NCI-H146 treated with DMSO at 0.1 percent for 48 hours (cell line): ENCODE measurements at regions not wholly inside any gene's neighbourhood (a gene's known extent, or its start where the extent isn't known, plus 50 kb on each side); places are given as distances from the start of the nearest gene placed in this dataset.

Experiments
- DNase-seq: peaks from one replicate; lab custom pipeline; 2025; ENCODE audit not compliant: unreplicated experiment; lab: John Stamatoyannopoulos, UW

DNA sequence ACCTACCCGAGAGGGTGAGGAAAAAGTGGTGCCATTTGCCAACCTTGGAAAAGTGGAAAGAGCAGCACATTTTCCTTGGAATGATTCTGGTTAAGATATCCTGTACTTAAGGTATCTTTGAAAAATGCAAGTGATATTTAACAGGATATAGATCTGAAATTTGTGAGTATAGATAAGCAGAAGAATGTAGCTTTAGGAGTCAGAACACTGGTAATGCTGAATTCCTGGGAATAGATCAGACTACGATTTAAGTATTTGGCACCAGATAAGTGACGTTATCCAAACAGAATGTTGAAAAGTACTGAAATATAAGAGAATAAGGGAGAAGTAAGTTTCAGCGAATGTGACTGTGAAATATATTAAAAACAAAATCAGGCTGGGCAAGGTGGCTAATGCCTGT is 210.1 kb downstream of the PCDH7 start:
- DNase-seq: no peak

DNA sequence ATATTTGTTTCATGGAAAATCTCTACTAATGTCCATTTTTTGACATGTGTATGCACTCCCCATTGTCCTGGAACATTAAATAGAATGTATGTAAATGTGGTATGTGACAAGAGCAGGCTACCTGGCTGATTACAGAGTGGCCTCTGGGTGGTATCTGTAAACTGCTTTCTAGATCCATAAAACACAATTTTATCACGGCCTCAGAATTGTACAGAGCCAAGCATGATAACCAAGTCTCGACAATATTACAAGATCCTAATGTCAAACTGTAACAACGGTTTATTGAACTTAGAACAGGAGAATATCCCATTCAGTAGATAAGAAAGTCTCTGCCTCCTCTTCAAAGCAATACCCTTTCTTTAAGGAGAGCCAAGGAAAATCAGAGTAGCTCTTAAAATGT is 212.4 kb downstream of the PCDH7 start:
- DNase-seq: no peak

DNA sequence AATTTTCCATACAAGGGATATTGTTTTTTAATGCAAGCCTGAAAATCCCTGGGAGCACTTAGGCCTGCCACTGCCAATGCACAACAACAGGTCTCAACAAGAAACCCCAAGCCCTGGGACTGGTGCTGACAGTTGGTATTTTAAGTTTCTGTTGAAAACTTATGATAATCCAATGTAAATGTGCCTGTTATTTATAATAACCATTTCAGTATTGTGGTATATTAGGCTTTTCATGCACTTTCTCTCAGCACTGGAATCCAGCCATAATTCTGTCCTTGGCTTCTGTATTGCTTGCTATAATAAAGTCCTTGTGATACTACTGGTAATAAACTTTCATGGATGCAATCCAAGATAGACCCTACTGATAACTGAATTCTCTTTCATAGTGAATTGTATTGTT is 218.9 kb downstream of the PCDH7 start:
- DNase-seq: no peak

DNA sequence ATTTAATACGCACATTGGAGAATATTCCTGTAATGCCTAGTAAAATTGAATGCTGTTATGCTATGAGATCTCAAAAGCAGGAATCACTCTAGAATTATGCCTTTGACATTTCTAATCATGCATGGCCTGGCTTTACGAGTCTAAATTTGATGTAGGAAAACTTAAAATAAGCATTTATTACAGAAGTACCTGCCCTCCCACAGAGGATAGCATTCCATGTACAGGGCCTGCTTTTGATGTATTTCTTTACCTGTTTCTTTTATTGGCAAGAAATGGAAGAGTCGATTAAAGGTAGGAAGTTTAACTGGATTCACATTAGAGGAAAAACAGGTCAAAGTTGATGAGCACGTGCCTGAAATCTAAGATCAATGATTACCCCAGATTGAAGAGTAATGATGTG is 219.5 kb downstream of the PCDH7 start:
- no peak for DNase-seq

DNA sequence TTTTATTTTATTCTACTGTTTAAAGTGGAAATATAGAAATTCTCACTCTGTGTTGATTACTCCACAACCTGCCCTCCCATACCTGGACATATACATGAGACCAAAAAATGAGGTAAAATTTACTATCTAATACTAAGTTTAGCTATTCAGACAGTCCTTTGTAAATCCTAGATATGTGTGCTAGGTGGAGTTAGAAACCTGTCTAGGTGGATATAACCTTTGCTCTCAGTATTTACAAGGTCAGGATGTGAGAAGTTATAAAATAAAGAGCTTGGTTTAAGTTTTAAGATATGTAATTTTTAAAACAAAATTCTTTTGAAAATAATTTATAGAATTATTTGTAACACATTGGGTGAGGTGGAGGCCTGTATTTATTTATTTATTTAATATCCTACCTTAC is 221.5 kb downstream of the PCDH7 start:
- DNase-seq: no peak

DNA sequence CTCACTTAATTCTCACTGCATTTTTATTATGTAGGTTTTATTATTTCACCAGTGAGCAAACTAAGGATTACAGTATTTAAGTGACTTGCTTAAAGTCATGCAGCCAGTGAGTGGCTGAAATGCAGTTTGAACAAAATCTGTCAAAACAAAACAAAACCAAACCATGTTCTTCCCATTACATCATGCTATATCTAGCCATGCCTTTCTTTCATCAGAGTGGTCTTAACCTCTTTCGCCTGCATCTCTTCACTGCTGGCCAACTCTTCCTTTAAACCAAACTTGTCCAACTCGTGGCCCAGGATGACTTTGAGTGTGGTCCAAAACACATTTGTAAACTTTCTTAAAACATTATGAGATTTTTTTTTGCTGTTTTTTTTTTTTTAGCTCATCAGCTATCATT is 223.2 kb downstream of the PCDH7 start:
- DNase-seq: no peak

DNA sequence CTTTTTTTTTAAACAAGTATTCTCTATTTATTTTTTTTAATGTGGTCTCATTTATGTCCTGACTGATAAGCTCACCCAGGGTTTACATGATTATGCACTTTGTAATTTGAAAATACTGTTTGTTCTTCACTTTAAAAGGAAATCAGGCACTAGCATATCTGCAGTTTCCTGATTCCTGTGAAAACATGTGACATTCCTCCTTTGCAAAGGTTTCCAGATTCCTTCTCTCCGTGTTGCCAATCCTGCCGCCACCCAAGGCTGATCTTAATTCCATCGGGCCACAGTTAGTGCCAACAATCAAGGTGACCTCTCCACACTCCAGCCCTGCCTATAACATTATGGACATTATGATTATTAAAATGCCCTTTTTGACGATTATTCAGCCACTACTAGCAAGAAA is 225.4 kb downstream of the PCDH7 start:
- DNase-seq: no peak

DNA sequence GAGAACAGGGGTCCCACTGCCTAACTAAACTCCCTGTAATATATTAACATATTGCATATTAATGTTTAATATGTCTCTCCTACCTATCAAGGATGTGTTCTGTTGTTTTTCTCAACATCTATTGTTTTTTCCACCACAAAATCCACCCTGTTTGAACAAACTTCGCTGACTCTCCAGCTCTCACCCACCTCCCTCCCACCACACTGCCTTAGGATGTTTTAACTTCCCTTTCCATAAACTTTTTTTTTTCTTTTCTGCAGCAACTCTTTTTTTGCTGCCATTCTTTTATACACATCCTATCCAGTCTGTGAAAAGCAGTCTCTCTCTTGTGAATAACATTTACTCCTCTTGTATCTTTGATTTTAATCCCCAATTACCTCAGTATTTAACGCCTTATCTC is 226.1 kb downstream of the PCDH7 start:
- DNase-seq: no peak

DNA sequence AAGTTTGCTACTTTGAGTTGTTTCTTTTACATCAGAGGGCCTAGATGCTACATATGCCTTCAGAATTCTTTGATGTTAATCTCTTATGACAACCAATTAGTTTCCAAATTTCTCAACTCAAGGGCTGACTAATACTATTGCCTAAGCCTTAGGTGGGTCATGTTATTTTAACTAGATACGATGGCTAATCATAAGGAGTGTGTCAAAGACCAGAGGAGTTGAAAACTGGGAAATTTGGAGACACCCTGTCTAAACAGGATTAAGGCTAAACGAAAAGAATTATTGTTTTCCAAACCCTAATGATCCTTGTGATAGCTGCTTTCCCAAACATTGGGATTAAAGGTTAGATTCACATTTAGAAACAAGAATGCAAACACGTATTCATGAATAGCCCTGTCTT is 228.5 kb downstream of the PCDH7 start:
- DNase-seq: no peak

DNA sequence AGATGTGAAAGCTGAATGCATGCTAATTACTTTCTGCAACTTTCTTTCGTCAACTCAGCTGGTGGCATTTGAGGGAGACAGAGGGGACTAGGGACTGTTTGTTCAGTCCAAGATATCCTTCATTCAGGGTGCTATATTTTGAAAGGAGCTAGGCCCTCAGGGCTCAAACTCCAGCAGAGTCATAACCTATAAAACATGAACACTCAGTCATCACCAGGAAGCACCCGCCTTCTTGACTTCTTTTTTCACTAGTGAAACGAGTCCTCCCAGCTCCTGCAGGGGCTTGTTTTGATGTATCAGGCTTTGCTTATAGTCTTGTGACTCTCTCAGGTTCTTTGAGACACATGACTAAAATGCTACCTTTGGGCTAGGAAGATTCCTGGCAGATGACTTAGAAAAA is 230.6 kb downstream of the PCDH7 start:
- DNase-seq: peak; percentile 89

DNA sequence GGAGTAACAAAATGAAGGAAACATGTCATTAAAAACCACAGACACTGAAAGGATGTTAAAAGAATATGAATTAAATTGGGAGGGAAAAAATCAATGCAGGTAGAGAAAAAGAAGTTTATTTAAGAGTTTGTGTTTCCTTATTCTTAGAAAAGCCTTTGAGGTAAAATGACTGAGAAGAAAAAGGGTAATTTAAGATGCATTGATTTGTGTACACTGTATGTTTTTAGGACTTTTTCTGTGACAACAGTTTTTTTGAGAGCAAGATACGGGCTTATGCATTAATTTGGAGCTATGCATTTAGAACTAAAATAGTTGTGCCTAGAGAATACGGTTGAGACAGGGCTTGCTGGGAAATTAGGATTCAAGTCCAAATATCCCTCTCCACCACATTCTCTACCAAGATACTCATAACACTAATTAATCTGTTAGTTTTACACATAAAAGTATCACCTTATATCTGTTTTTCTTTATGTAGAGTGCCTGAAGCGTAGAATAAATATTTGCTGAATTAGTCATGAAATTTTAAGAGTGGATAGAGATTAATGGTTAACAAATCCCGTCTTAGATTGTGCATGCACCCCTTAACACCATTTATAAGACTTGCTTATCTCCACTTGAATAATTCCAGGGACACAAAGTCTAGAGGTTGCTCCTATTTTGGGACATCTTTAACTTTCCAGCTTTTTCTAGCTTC is 232.5 kb downstream of the PCDH7 start:
- DNase-seq: peak; percentile 16

DNA sequence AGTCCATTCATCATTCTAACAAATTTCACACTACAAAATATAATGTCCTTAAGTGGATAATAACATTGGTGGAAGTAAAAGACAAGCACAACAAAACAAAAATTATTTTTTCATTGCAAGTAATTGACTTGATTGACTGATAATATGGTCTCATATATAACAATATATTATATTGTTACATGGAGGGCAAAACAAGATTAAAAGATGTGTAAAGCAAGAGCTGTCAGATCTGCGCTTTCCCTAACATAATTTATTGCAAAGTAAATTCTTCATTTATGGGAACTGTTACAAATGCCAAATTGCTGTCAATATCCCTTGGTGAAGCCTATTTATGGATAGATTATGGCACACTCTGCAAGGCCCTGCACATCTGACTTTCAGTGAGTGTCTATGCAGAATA is 233.6 kb downstream of the PCDH7 start:
- no peak for DNase-seq

DNA sequence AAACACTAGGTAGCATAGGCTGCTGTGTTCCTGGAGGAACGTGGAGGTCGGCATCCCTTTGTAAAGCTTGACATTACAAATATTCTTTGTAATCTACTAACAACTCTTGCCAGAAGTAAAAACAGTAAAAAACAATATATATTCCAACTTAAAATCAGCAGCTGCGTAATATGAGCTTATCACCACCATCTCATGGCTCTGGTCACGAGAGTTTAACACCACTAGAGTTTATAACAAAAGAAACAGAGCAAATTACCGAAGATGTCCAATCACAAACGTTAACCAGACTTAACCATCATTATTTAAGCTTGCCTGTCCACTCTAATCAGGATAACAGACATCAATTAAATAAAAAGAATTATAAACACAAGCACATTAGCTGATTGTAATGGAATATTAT is 236.7 kb downstream of the PCDH7 start:
- no peak for DNase-seq

DNA sequence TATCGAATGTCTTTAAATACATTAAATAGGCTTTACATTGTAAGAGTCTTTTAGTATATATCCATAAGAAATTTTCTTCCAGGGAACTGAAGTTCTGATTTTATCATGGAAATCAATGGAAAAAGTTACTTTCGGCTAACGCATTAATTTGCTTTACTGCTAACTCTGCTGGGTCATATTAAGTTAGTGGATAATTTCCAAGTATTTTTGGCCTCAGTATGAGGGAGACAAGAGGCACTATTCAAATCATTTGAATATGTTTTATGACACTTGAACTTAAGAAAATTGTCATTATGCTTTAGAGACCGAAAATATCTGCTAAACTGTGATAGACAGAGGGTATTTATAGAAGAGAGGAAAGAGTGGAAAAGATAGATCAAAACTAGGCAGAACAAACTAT is 237.5 kb downstream of the PCDH7 start:
- DNase-seq: no peak

DNA sequence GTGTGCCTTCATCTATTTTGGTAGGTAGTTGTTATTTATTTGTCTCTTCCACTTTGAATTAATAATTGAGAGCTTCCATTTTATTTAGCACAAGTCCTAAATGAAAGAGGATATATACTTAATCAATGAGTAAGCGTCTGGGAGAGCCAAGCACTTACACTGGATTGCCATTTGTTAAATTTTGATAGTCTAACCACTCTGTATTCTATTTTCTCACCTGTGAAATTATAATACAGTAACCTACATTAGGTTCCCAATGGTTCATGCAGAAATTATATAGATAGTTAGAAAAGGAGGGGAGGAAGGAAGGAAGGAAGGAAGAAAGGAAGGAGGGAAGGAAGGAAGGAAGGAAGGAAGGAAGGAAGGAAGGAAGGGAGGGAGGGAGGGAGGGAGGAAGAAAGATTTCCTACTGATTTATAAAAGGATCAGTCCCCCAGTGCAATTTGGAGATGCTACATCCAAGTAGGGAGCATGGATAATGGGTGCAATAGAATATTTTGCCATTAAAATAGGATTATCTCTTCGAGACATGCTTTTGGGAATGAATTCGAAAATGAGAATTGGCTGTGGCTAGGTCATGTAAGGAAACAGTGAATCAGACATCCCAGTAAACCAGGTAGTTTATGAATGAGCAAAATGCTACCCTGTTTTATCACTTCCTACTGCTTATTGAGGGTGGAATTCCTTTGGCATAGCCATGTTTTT is 239.8 kb downstream of the PCDH7 start:
- DNase-seq: no peak

DNA sequence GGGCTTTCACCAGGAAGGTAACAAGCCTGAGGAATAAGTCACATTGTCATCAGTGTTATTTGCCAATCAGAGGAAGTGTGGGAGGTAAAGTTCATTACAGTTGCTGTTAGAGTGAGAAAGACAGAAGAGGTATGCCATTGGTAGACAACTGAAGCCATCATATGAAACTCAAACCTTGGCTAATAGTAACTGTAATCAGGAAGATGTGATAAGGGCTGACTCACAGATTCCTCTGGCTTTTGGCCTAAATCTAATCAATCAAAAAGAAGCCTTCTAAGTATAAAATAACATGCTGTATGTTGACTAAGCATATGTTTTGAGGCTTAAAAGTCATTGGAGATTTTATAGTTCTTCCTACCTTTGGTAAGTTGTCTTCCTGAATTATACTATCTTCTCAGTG is 242.8 kb downstream of the PCDH7 start:
- no peak for DNase-seq

DNA sequence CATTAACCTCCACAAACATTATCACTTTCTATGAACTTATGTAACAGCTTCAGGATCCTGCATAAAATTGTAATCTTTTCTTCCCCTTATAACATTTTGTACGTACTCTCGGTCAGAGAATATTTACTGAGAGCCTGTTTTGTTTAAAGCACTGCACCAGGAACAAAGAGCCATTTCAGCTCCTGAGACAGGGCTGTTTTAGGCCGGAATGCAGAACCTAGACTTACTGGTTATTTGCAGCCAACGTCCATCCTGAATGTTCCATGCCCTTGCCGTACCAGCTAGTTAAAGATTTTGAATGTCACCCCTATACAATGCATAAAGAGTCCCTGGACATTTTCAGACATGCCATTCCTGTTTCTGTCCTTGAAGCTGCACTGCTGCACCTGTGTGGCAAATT is 248.8 kb downstream of the PCDH7 start:
- DNase-seq: no peak

DNA sequence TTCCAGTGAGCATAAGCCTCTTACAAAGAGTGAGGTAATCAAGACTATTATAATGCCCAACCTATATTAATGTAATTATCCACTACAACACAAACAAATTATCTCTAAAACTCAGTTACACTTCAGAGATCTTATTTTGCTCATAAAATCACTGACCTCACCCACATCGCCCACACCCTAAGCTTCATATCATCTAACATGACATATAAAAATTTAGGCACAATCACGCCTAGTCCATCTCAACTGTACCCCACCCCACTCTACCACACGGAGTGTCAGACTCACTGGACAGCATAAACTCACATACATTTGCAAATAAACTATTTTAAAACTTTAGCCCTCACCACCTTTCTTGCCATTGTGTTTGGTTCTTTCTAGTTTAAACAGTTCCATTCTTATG is 252.4 kb downstream of the PCDH7 start:
- DNase-seq: no peak

DNA sequence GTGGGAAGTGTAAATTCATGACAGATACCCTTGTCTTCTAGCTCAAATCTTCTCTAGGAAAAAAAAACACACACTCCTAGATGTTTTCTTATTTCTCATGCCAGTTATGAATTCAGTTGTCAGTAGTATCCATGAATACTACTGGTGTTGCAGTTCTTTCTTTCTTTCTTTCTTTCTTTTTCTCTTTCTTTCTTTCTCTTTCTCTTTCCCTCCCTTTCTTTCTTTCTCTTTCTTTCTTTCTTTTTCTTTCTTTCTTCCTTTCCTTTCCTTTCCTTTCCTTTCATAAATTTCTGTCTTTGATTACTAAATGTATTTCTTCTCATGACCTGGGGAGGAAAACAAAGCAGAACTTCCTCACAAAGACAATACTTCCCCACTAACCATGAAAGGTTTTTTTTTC is 253.8 kb downstream of the PCDH7 start:
- no peak for DNase-seq

DNA sequence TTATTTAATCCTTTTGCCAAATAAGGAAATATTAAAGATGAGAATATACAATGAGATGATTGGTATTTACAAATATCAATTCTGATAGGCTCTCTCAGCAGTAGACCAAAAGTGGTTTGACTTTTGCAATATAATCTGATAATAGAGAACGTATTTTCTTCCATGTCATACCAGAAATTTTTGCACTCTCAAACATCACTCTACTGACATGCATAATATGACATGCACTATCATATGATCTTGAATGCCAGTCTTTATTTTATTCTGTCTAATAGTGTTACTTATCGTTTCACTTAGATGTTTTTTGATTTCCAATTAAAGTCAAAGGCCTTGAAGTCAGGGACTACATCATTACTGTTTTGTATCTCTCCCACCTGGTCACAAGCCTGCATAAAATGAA is 259.2 kb downstream of the PCDH7 start:
- DNase-seq: no peak

DNA sequence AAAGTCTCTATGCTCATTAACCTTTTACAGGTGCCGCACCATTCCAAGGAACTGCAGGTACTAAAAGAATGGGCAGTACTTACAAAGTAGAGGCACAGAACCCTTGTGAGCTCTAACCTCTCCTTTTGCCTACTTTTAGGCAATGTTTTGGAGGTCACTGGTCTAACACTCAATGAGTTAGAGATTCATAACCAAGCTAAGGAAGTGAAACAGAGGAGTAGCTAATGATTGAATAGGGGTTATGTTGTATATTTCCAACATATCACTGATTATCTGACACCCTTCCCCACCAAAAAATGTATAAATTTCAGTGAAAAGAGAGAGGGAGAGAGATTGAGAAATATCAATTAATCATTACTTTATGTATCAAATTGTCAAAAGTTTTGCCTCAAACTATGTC is 269.3 kb downstream of the PCDH7 start:
- no peak for DNase-seq

DNA sequence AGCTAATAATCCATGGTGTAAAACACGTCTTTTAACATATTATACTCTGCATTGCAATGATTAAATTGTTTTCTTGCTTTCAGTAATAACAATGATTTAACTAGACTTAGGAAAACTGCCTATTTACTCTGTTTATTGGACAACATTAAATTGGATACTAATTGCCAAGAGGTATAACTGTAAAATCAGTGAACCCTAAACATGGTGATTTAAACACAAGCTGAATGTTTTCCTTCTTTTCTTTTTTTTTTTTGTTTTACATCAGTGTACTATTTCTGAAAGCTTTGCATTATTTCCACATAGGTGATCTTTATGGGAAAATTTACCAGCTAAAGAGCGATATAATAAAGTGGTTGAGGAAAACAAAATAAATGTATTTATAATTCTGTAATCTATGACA is 276.7 kb downstream of the PCDH7 start:
- no peak for DNase-seq

DNA sequence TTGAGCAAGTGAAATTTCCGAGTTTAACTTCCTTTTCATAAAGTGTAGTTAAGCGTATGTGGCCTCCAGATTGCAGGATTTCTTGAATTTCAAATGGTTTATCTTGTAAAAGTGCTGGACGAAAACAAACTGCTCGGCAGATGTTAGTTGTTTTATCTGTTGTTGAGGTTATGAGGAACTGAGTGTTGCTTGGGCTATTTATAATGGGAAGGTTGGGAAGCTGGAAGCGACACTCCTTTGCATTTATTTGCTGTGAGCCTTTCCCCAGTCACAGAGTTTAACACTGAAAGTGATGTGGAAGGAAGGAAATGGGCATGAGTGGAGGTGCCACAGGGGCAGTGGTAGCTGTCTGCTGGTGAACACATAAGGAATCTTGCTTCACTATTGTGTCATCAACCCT is 284.9 kb downstream of the PCDH7 start:
- no peak for DNase-seq
